OCI-LY7 (cell line): ENCODE measurements at regions not wholly inside any gene's neighbourhood (a gene's known extent, or its start where the extent isn't known, plus 50 kb on each side); places are given as distances from the start of the nearest gene placed in this dataset.

Source experiments
- BruUV-seq: library from RNA; stranded (reverse); fragments of 400-500 nt; replicated peaks from 2 replicates; lab custom pipeline; 2021; lab: Mats Ljungman, UMichigan
- CTCF ChIA-PET: fragments of 300-600 bp; sonication (Branson Sonifier 250); formaldehyde crosslinking; loops from one replicate; lab custom pipeline; 2022; ENCODE audit warnings: antibody characterized with exemption; ENCODE audit not compliant: unreplicated experiment; lab: Charles Lee
- POLR2A ChIA-PET: fragments of 300-600 bp; sonication (Branson Sonifier 250); formaldehyde crosslinking; loops from one replicate; lab custom pipeline; 2022; ENCODE audit warnings: antibody characterized with exemption; lab: Charles Lee
- DNase-seq: peaks from one replicate; pipeline ENCODE4 v3.0.0-alpha.2; 2015; ENCODE audit warnings: low spot score
- H2AFZ ChIP-seq: fragments of 200-600 bp; sonication (generic), shearing (Covaris generic); 2 replicates; pipeline ENCODE4 v1.6.1; 2014; ENCODE audit warnings: mild to moderate bottlenecking, antibody characterized with exemption, low read length, moderate library complexity
- H3K27ac ChIP-seq: fragments of 200-600 bp; sonication (generic); 2 replicates; pipeline ENCODE4 v1.5.1; 2014; ENCODE audit warnings: mixed run types, low read depth, mild to moderate bottlenecking, moderate library complexity, low read length, inconsistent platforms; ENCODE audit not compliant: poor library complexity, severe bottlenecking
- H3K36me3 ChIP-seq: fragments of 200-600 bp; sonication (generic); 2 replicates; pipeline ENCODE4 v1.6.1; 2014; ENCODE audit warnings: mild to moderate bottlenecking, antibody characterized with exemption, low read length, moderate library complexity, mixed read lengths; ENCODE audit not compliant: insufficient read depth
- H3K4me1 ChIP-seq: fragments of 200-600 bp; sonication (generic); 2 replicates; pipeline ENCODE4 v1.5.1; 2014; ENCODE audit warnings: mild to moderate bottlenecking, low read length; ENCODE audit not compliant: insufficient read depth, poor library complexity, severe bottlenecking
- H3K4me2 ChIP-seq: fragments of 200-600 bp; sonication (generic); 2 replicates; pipeline ENCODE4 v1.6.1; 2014; ENCODE audit warnings: mild to moderate bottlenecking, low read length
- H3K4me3 ChIP-seq: fragments of 200-600 bp; sonication (generic); 2 replicates; pipeline ENCODE4 v1.5.1; 2014; ENCODE audit warnings: mild to moderate bottlenecking, low read depth, low read length; ENCODE audit not compliant: poor library complexity, severe bottlenecking
- H3K79me2 ChIP-seq: fragments of 200-600 bp; sonication (generic); 2 replicates; pipeline ENCODE4 v1.6.1; 2016; ENCODE audit warnings: low read depth, mild to moderate bottlenecking, low read length, moderate library complexity, mixed read lengths; ENCODE audit not compliant: insufficient read depth
- H3K9me2 ChIP-seq: fragments of 200-600 bp; sonication (generic); 2 replicates; pipeline ENCODE4 v1.6.1; 2016; ENCODE audit warnings: mild to moderate bottlenecking, low read length, mixed read lengths; ENCODE audit not compliant: insufficient read depth
- H3K9me3 ChIP-seq: fragments of 200-600 bp; sonication (generic); 2 replicates; pipeline ENCODE4 v1.6.1; 2014; ENCODE audit warnings: mild to moderate bottlenecking, mixed run types, low read length, mixed read lengths
- H4K20me1 ChIP-seq: fragments of 200-600 bp; sonication (generic); 2 replicates; pipeline ENCODE4 v1.6.1; 2014; ENCODE audit warnings: mild to moderate bottlenecking, antibody characterized with exemption, low read length, moderate library complexity, mixed read lengths; ENCODE audit not compliant: insufficient read depth
- EZH2phosphoT487 ChIP-seq: fragments of 200-600 bp; sonication (generic); IDR thresholded peaks from 2 replicates; pipeline ENCODE4 v1.6.1; 2018; ENCODE audit warnings: low read depth, borderline replicate concordance, mild to moderate bottlenecking, mixed run types, antibody characterized with exemption, low read length, moderate library complexity, mixed read lengths
- intact Hi-C: fragments of 100-400 bp; cut with micrococcal nuclease; formaldehyde crosslinking; loops from one replicate; pipeline ENCODE4 v1.10.0; 2022; ENCODE audit not compliant: unreplicated experiment
- TF ChIP-seq, protein P1 (sequence below): fragments of 200-600 bp; sonication (generic); conservative IDR thresholded peaks from 2 replicates; pipeline ENCODE4 v1.5.1; 2014; ENCODE audit warnings: mild to moderate bottlenecking, antibody characterized with exemption, low read length, moderate library complexity, mixed read lengths

DNA sequence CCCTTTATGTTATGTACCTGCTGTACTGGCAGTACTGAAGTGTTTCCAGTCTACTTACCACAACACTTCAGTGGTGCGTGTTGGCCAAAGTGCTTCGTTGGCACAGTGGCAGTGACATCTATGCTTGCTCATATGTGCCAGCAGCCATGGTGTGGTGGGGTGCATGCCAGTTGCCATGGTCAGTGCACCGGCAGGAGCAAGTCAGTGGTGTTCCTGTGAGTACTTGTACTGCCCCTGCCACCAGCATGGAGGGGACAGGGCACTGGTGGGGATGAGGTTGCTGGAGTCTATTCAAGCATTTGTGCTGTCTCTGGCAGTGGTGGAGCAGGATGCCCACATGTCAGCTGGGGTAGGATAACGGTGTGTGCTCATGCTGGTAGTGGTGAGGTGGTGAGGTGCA, 800.0 kb downstream of the TRHDE start:
- no peaks in the 10 kb centered on the region for H3K4me1 ChIP-seq
- TF ChIP-seq EZH2phosphoT487, result no peak
- H3K4me2 ChIP-seq, result no peak overlapping the region
- H3K9me3 ChIP-seq, result no peaks in the 10 kb centered on the region
- CTCF ChIA-PET, result no interaction called here
- DNase-seq, result no peak
- no peak overlapping the region for H2AFZ ChIP-seq
- no TSS peak for BruUV-seq
- no peak overlapping the region for H3K27ac ChIP-seq
- H3K4me3 ChIP-seq, result no peak overlapping the region
- no peaks in the 10 kb centered on the region for H3K79me2 ChIP-seq
- H3K36me3 ChIP-seq, result no peaks in the 10 kb centered on the region
- POLR2A ChIA-PET, result no interaction called here
- intact Hi-C loops, result no loop called here
- no peaks in the 10 kb centered on the region for H4K20me1 ChIP-seq
- no peaks in the 10 kb centered on the region for H3K9me2 ChIP-seq

GRCh38 chr12:73076760-73077159, 804.6 kb downstream of the TRHDE start:
- Histone ChIP-seq H4K20me1 (no peaks in the 10 kb centered on the region), H3K79me2 (no peaks in the 10 kb centered on the region), H2AFZ (no peak overlapping the region), H3K4me3 (no peak overlapping the region), H3K4me1 (no peaks in the 10 kb centered on the region), H3K27ac (no peak overlapping the region), H3K9me3 (no peaks in the 10 kb centered on the region), H3K9me2 (no peaks in the 10 kb centered on the region), H3K4me2 (no peak overlapping the region), H3K36me3 (no peaks in the 10 kb centered on the region)
- CTCF ChIA-PET, result no interaction called here
- POLR2A ChIA-PET, result interaction anchor here (1.2 kb wide), 1 partner anchor 9 kb away, joined by 3 read pairs; no protein-coding TSS in a partner anchor
- DNase-seq, result no peak
- intact Hi-C loops, result no loop called here
- no TSS peak for BruUV-seq
- TF ChIP-seq, protein P1, sequence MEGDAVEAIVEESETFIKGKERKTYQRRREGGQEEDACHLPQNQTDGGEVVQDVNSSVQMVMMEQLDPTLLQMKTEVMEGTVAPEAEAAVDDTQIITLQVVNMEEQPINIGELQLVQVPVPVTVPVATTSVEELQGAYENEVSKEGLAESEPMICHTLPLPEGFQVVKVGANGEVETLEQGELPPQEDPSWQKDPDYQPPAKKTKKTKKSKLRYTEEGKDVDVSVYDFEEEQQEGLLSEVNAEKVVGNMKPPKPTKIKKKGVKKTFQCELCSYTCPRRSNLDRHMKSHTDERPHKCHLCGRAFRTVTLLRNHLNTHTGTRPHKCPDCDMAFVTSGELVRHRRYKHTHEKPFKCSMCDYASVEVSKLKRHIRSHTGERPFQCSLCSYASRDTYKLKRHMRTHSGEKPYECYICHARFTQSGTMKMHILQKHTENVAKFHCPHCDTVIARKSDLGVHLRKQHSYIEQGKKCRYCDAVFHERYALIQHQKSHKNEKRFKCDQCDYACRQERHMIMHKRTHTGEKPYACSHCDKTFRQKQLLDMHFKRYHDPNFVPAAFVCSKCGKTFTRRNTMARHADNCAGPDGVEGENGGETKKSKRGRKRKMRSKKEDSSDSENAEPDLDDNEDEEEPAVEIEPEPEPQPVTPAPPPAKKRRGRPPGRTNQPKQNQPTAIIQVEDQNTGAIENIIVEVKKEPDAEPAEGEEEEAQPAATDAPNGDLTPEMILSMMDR, result no peak
- TF ChIP-seq EZH2phosphoT487, result no peak

DNA sequence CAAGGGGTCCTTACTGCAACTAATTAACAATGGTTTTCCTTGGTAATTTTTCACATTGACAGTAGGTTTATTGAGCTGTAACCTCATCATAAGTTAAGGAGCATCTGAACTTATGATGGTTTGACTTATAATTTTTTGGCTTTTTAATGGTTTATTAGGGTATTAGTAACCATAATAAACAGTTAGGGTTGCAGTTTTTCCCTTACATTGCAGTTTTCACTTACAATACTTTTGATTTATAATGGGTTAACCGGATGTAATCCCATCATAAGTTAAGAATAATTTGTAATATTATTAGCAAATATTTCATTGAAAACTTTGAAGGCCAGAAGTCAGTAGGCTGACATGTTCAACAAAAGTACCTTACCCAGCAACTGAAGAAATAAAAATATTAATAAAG, 811.6 kb downstream of the TRHDE start:
- Histone ChIP-seq H3K4me3 (no peak overlapping the region), H3K27ac (no peak overlapping the region), H3K9me3 (no peaks in the 10 kb centered on the region), H2AFZ (no peak overlapping the region), H3K79me2 (no peaks in the 10 kb centered on the region), H3K9me2 (no peaks in the 10 kb centered on the region), H3K4me2 (no peak overlapping the region), H3K36me3 (no peaks in the 10 kb centered on the region), H4K20me1 (no peaks in the 10 kb centered on the region), H3K4me1 (no peaks in the 10 kb centered on the region)
- no peak for TF ChIP-seq EZH2phosphoT487
- TF ChIP-seq, protein P1, result no peak
- POLR2A ChIA-PET, result interaction anchor here (0.6 kb wide), 1 partner anchor 97 kb away, joined by 4 read pairs; no protein-coding TSS in a partner anchor
- no TSS peak for BruUV-seq
- intact Hi-C loops, result no loop called here
- DNase-seq, result no peak
- CTCF ChIA-PET, result no interaction called here
